HG03025 (cell line): ENCODE measurements at regions not wholly inside any gene's neighbourhood (a gene's known extent, or its start where the extent isn't known, plus 50 kb on each side); places are given as distances from the start of the nearest gene placed in this dataset.

Experiments used
- ATAC-seq: cut with Tn5 transposase; IDR thresholded peaks from one replicate; pipeline ENCODE4 v1.9.1; 2021; ENCODE audit warnings: mild to moderate bottlenecking, moderate library complexity; ENCODE audit not compliant: unreplicated experiment, low FRiP score

- ATAC-seq: no peak
Observed at GRCh38 chr12:92504594-92504981, 198.2 kb upstream of the PLEKHG7 start.

GRCh38 chr12:92503971-92504593 is 198.7 kb upstream of the PLEKHG7 start:
- ATAC-seq: no peak

- ATAC-seq: peak; percentile 36
Observed at GRCh38 chr12:92503029-92503931, 199.5 kb upstream of the PLEKHG7 start.

- ATAC-seq: peak; percentile 39
Observed at GRCh38 chr12:92502417-92503028, 200.3 kb upstream of the PLEKHG7 start.

- no peak for ATAC-seq
Observed at GRCh38 chr12:92496790-92497189, 206.0 kb upstream of the PLEKHG7 start.

GRCh38 chr12:92495108-92495507 is 207.7 kb upstream of the PLEKHG7 start:
- ATAC-seq: no peak

GRCh38 chr12:92493816-92494215 is 209.0 kb upstream of the PLEKHG7 start:
- peak; percentile 47 for ATAC-seq

GRCh38 chr12:92492995-92493394 is 209.8 kb upstream of the PLEKHG7 start:
- ATAC-seq: no peak

- no peak for ATAC-seq
Observed at GRCh38 chr12:92492291-92492690, 210.5 kb upstream of the PLEKHG7 start.

- no peak for ATAC-seq
Observed at GRCh38 chr12:92489781-92490180, 213.0 kb upstream of the PLEKHG7 start.

- no peak for ATAC-seq
Observed at GRCh38 chr12:92488735-92489134, 214.1 kb upstream of the PLEKHG7 start.

GRCh38 chr12:92487138-92487485 is 215.7 kb upstream of the PLEKHG7 start:
- no peak for ATAC-seq

GRCh38 chr12:92486443-92487137 is 216.2 kb upstream of the PLEKHG7 start:
- no peak for ATAC-seq

- ATAC-seq: no peak
Observed at GRCh38 chr12:92485351-92486348, 217.1 kb upstream of the PLEKHG7 start.

GRCh38 chr12:92482599-92482998 is 220.2 kb upstream of the PLEKHG7 start:
- ATAC-seq: no peak

GRCh38 chr12:92481066-92481465 is 221.7 kb upstream of the PLEKHG7 start:
- ATAC-seq: no peak

GRCh38 chr12:92478692-92479091 is 224.1 kb upstream of the PLEKHG7 start:
- no peak for ATAC-seq

GRCh38 chr12:92476844-92477243 is 225.9 kb upstream of the PLEKHG7 start:
- ATAC-seq: no peak

- ATAC-seq: no peak
Observed at GRCh38 chr12:92473564-92473963, 229.2 kb upstream of the PLEKHG7 start.

- ATAC-seq: no peak
Observed at GRCh38 chr12:92472201-92472600, 230.6 kb upstream of the PLEKHG7 start.
